DMS 273 treated with DMSO at 0.1 percent for 48 hours (cell line): ENCODE measurements at regions not wholly inside any gene's neighbourhood (a gene's known extent, or its start where the extent isn't known, plus 50 kb on each side); places are given as distances from the start of the nearest gene placed in this dataset.

Source experiments
- DNase-seq: peaks from one replicate; lab custom pipeline; 2025; lab: John Stamatoyannopoulos, UW

GRCh38 chr10:116792817-116793216, 50.5 kb upstream of the HSPA12A start:
- DNase-seq, result no peak

- DNase-seq, result no peak
Measured at GRCh38 chr10:116796469-116796868, 52.8 kb upstream of the ENO4 start.

- DNase-seq, result peak; percentile 3
Measured at GRCh38 chr10:116796910-116797513, 52.3 kb upstream of the ENO4 start.

GRCh38 chr10:116798859-116799258, 50.4 kb upstream of the ENO4 start:
- no peak for DNase-seq
